ENCODE measurements at regions not wholly inside any gene's neighbourhood (a gene's known extent, or its start where the extent isn't known, plus 50 kb on each side); places are given as distances from the start of the nearest gene placed in this dataset.

DNA sequence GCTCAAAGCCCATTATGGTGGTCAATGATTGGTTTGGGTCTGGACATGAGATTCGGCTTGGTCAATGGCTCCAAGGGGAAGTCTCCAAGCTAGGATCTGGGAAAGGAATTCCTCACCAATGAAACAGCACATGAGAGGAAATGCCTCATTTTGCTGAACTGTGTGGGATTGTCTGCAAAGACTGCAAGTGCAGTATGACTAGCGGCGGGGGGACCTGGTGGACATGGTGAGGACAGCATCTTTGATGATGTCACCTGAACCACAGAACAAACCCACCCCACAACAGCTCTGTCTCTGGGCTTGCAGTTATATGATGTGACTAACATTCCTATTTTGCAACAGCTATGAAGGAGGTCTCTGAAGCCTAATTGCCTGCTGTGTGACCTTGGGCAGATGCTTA, 50.6 kb upstream of the NKD1 start:
- no peak for DNase-seq (ENCODE audit: low read depth, low spot score)
- Histone ChIP-seq H3K36me3 (ENCODE audit: control insufficient read depth in 2 of 2, extremely low read depth in 1 of 2, insufficient read depth in 2 of 2, low read length in 2 of 2) (no peaks in the 10 kb centered on the region), H3K27me3 (ENCODE audit: control insufficient read depth in 2 of 2, insufficient read depth in 2 of 2, low read length in 2 of 2) (no peaks in the 10 kb centered on the region), H4K20me1 (replicated peaks; ENCODE audit: control insufficient read depth, extremely low read depth, insufficient read depth, low read length) (no peaks in the 10 kb centered on the region), H3K9me1 (replicated peaks; ENCODE audit: control insufficient read depth, extremely low read depth, insufficient read depth, low read length) (no peaks in the 10 kb centered on the region), H3K4me3 (replicated peaks in 1 of 3; ENCODE audit: insufficient read depth in 1 of 3, low read depth in 1 of 3, low read length in 3 of 3) (no peak overlapping the region), H3K9ac (replicated peaks; ENCODE audit: extremely low read depth, insufficient read depth, low read length) (no peak overlapping the region), H3K27ac (ENCODE audit: insufficient read depth, low read depth, low read length) (no peak overlapping the region), H3K9me3 (replicated peaks; ENCODE audit: control insufficient read depth, insufficient read depth, low read length) (no peaks in the 10 kb centered on the region), H3K79me2 (ENCODE audit: control insufficient read depth, insufficient read depth, low read length) (no peaks in the 10 kb centered on the region), H2AFZ (ENCODE audit: low read depth, low read length) (no peak overlapping the region), H3K4me2 (ENCODE audit: insufficient read depth, low read length) (no peak overlapping the region), H3K4me1 (ENCODE audit: control insufficient read depth, extremely low read depth, insufficient read depth, low read length) (no peaks in the 10 kb centered on the region)
- CTCF ChIA-PET = no interaction called here
- FAIRE-seq = no peak
- no TSS peak for BruUV-seq (replicated peaks)
- intact Hi-C loops (cut with micrococcal nuclease) (no loop called here), dilution Hi-C loops (cut with MboI; ENCODE audit: extremely low pct_ligation_motif_present, low sequenced_read_pairs) (no loop called here)
- POLR2A ChIA-PET = no interaction called here
- TF ChIP-seq, protein P1, sequence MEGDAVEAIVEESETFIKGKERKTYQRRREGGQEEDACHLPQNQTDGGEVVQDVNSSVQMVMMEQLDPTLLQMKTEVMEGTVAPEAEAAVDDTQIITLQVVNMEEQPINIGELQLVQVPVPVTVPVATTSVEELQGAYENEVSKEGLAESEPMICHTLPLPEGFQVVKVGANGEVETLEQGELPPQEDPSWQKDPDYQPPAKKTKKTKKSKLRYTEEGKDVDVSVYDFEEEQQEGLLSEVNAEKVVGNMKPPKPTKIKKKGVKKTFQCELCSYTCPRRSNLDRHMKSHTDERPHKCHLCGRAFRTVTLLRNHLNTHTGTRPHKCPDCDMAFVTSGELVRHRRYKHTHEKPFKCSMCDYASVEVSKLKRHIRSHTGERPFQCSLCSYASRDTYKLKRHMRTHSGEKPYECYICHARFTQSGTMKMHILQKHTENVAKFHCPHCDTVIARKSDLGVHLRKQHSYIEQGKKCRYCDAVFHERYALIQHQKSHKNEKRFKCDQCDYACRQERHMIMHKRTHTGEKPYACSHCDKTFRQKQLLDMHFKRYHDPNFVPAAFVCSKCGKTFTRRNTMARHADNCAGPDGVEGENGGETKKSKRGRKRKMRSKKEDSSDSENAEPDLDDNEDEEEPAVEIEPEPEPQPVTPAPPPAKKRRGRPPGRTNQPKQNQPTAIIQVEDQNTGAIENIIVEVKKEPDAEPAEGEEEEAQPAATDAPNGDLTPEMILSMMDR (IDR thresholded peaks at IDR 0.05; ENCODE audit: extremely low read depth in 1 of 2, insufficient read depth in 1 of 2, low read depth in 1 of 2, low read length in 2 of 2) = no peak
- no peak for TF ChIP-seq POLR2A (IDR thresholded peaks at IDR 0.05; ENCODE audit: low read depth, low read length)

DNA sequence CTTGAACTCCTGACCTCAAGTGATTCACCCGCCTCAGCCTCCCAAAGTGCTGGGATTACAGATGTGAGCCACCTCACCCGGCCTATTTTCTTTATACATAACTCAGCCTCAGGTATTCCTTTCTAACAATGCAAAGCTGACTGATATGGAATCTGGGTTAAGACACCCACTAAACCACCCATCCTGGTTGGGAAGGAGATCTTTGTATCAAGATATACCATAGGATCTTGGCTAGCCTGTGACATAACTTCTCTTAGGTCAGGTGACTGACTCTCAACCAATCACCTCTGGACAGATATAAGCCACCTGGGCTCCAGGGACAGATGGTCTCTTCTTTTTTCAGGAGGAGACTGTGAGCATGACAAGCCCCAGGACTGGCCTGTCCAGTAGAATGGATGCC, 51.2 kb upstream of the NKD1 start:
- DNase-seq (ENCODE audit: low read depth, low spot score) (no peak), FAIRE-seq (no peak)
- H3K9me3 ChIP-seq (replicated peaks; ENCODE audit: control insufficient read depth, insufficient read depth, low read length) = no peaks in the 10 kb centered on the region
- ChIA-PET CTCF (no interaction called here), POLR2A (no interaction called here)
- H3K36me3 ChIP-seq (ENCODE audit: control insufficient read depth in 2 of 2, extremely low read depth in 1 of 2, insufficient read depth in 2 of 2, low read length in 2 of 2) = no peaks in the 10 kb centered on the region
- H3K4me3 ChIP-seq (replicated peaks in 1 of 3; ENCODE audit: insufficient read depth in 1 of 3, low read depth in 1 of 3, low read length in 3 of 3) = no peak overlapping the region
- no peak overlapping the region for H3K27ac ChIP-seq (ENCODE audit: insufficient read depth, low read depth, low read length)
- TF ChIP-seq MYC (IDR thresholded peaks at IDR 0.05; ENCODE audit: low read depth, low read length) (no peak), GATA2 (IDR thresholded peaks at IDR 0.05; ENCODE audit: insufficient read depth, insufficient read length, low read depth, low read length) (no peak)
- TF ChIP-seq, protein P1 (IDR thresholded peaks at IDR 0.05; ENCODE audit: extremely low read depth in 1 of 2, insufficient read depth in 1 of 2, low read depth in 1 of 2, low read length in 2 of 2) = no peak
- no TSS peak for BruUV-seq (replicated peaks)
- H4K20me1 ChIP-seq (replicated peaks; ENCODE audit: control insufficient read depth, extremely low read depth, insufficient read depth, low read length) = no peaks in the 10 kb centered on the region
- intact Hi-C loops (cut with micrococcal nuclease) = no loop called here
- H3K9ac ChIP-seq (replicated peaks; ENCODE audit: extremely low read depth, insufficient read depth, low read length) = no peak overlapping the region
- no peak overlapping the region for H3K4me2 ChIP-seq (ENCODE audit: insufficient read depth, low read length)
- no peaks in the 10 kb centered on the region for H3K79me2 ChIP-seq (ENCODE audit: control insufficient read depth, insufficient read depth, low read length)
- no peaks in the 10 kb centered on the region for H3K27me3 ChIP-seq (ENCODE audit: control insufficient read depth in 2 of 2, insufficient read depth in 2 of 2, low read length in 2 of 2)
- no peaks in the 10 kb centered on the region for H3K4me1 ChIP-seq (ENCODE audit: control insufficient read depth, extremely low read depth, insufficient read depth, low read length)
- no peaks in the 10 kb centered on the region for H3K9me1 ChIP-seq (replicated peaks; ENCODE audit: control insufficient read depth, extremely low read depth, insufficient read depth, low read length)
- H2AFZ ChIP-seq (ENCODE audit: low read depth, low read length) = no peak overlapping the region
- dilution Hi-C loops (cut with MboI; ENCODE audit: extremely low pct_ligation_motif_present, low sequenced_read_pairs) = no loop called here
